Gastroesophageal sphincter (tissue), 4 donors: ENCODE measurements at regions not wholly inside any gene's neighbourhood (a gene's known extent, or its start where the extent isn't known, plus 50 kb on each side); places are given as distances from the start of the nearest gene placed in this dataset.

Source experiments
- ATAC-seq: fragments of 150-250 bp; one replicate; pipeline ENCODE4 v1.9.1; 2016; ENCODE audit warnings: mild to moderate bottlenecking, moderate library complexity
- H3K27ac ChIP-seq, 4 donors: fragments of 200-600 bp; sonication (generic) in 3 of 4; 1 replicate in 3 of 4; 2 replicates in 1 of 4; pipeline ENCODE4 v1.5.1; 2016 to 2019
- H3K27me3 ChIP-seq: fragments of 200-600 bp; sonication (generic); one replicate; pipeline ENCODE4 v1.5.1; 2019
- H3K36me3 ChIP-seq, 2 donors: fragments of 200-600 bp; sonication (generic); one replicate each; pipeline ENCODE4 v1.5.1; 2019; ENCODE audit warnings: control low read depth in 1 of 2
- H3K4me1 ChIP-seq, 3 donors: fragments of 200-600 bp; sonication (generic); 1 replicate in 2 of 3; 2 replicates in 1 of 3; pipeline ENCODE4 v1.5.1; 2016 to 2019; ENCODE audit warnings: control low read depth in 2 of 3
- H3K4me3 ChIP-seq, 2 donors: fragments of 200-600 bp; sonication (generic); one replicate each; pipeline ENCODE4 v1.5.1; 2019; ENCODE audit warnings: mild to moderate bottlenecking in 1 of 2, moderate library complexity in 1 of 2
- H3K9me3 ChIP-seq, 3 donors: fragments of 200-600 bp; sonication (generic); one replicate each; pipeline ENCODE4 v1.5.1; 2017 to 2019; ENCODE audit warnings: control low read depth in 2 of 3
- CTCF ChIP-seq, 4 experiments: fragments of 200-600 bp in 2 of 4; fragments of 450-650 bp in 2 of 4; sonication (generic) in 1 of 4; IDR thresholded peaks; one replicate each; pipeline ENCODE4 v1.5.1; 2017 to 2019; ENCODE audit warnings: antibody characterized with exemption in 4 of 4, mild to moderate bottlenecking in 2 of 4, moderate library complexity in 2 of 4
- EP300 ChIP-seq: sonication (generic); formaldehyde crosslinking; IDR thresholded peaks from one replicate; pipeline ENCODE4 v1.6.1; 2017; ENCODE audit warnings: antibody characterized with exemption, mild to moderate bottlenecking
- POLR2A ChIP-seq, 2 donors: fragments of 450-650 bp; IDR thresholded peaks; one replicate each; pipeline ENCODE4 v1.6.1; 2017; ENCODE audit warnings: antibody characterized with exemption in 2 of 2, mild to moderate bottlenecking in 2 of 2, moderate library complexity in 1 of 2
- POLR2AphosphoS5 ChIP-seq: sonication (generic); formaldehyde crosslinking; IDR thresholded peaks from one replicate; pipeline ENCODE4 v1.6.1; 2017; ENCODE audit warnings: antibody characterized with exemption
- WGBS, 2 donors: methylation state at CpG; one replicate each; pipeline ENCODE4 v1.1.5; 2018; ENCODE audit warnings: low coverage in 1 of 2; 5-methylcytosine and 5-hydroxymethylcytosine counted together

DNA sequence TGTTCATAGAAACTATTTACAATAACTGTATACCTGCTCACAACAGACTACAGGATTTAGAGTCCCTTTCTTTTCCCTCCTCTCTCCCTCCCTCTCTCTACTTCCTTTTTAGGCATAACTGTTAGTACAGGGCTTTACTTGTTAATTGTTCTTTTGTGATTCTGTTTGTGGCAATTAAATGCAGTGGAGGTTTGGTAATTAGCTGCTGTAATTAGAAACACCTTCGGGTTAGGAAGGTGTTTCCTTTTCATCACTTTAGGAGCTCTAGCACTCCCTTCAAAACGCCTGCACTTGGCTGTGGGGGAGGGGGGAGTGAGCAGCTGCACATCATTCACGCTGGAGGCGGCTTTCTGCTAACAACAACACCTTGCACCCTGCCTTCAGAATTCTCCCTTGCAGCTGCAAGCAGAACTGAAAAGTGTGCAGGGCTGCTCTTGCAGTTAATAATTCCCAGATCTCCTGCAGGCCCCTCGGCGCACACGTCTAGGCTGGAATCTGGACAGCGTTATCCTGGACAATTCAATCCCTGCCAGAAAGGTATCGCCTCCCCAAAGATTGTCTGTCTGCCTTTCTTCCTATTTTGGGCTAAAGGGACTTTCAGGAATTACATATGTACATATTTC lies 242.6 kb upstream of the RGMA start:
- 14 to 51% methylated on average over 3 to 5 of the region's 9 CpGs for WGBS, 2 donors
- ATAC-seq: no peak

DNA sequence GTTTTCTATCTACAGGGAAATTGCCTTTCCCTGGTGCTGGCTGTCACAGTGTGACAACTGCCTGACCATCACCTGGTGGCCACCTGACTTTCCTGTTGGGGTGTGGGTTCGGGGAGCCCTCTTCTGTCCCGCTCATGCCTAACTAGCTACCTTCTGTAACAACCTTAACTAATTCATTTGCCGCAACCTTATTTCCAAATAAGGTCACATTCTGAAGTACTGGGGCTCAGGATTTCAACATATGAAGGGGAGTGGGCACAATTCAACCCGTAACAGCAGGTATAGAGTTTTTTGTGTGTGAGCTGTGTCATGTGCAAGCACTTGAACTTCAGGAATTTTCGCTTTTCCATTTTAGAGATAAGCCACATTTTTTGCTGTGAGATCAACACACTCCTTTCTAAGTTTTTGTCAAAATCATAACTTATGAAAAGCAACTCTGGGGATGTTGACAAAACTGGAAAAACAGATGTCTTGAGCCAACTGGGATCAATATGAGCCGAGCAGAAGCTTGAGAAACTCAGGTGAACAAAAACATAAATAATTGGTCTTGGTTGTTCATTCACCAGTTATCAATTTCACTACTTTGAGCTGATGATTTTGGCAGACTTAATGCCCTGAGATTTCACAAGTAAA lies 242.0 kb upstream of the RGMA start:
- peaks cover 6% of the 10 kb centered on the region for H3K27me3 ChIP-seq
- no peaks in the 10 kb centered on the region for H3K9me3 ChIP-seq
- no peak overlapping the region for H3K27ac ChIP-seq
- no peak overlapping the region for H3K4me3 ChIP-seq
- H3K4me1 ChIP-seq: peaks cover 0 to 17% (median 0%) of the 10 kb centered on the region in 3 donors
- TF ChIP-seq POLR2A (IDR thresholded peaks at IDR 0.05): no peak
- TF ChIP-seq EP300: no peak
- TF ChIP-seq POLR2AphosphoS5: no peak
- no peak for TF ChIP-seq CTCF (IDR thresholded peaks at IDR 0.05)
- no peaks in the 10 kb centered on the region for H3K36me3 ChIP-seq
- no peak for ATAC-seq
- 65 to 88% methylated on average over 4 to 6 of the region's 6 CpGs for WGBS, 2 donors

More for the DNA sequence above, 242.6 kb upstream of the RGMA start:
- Histone ChIP-seq H3K9me3 (no peaks in the 10 kb centered on the region), H3K4me3 (no peak overlapping the region), H3K36me3 (no peaks in the 10 kb centered on the region), H3K27ac (no peak overlapping the region), H3K27me3 (peaks cover 6% of the 10 kb centered on the region), H3K4me1 (peaks cover 0 to 17% (median 0%) of the 10 kb centered on the region in 3 donors)
- no peak for TF ChIP-seq POLR2AphosphoS5
- TF ChIP-seq EP300: no peak
- TF ChIP-seq CTCF (IDR thresholded peaks at IDR 0.05): no peak
- no peak for TF ChIP-seq POLR2A (IDR thresholded peaks at IDR 0.05)

DNA sequence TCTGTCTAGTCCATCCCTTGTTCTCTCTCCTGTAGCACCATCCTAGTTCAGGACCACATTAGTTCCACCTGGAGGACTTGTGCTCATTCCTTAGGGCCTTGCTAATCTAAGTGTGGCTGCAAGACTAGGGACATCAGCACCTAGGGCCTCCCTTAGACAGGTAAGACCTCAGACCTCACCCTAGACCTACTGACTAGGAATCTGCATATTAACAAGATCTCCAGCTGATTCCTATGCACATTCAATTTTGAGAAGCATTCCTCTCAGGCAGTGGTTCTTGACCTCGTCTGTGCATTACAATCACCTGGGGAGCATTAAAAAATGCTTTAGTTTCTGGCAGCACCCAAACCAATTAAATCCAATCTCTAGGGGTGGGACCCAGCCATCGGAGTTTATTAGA lies 238.4 kb upstream of the RGMA start:
- TF ChIP-seq EP300: no peak
- no peak for TF ChIP-seq POLR2AphosphoS5
- TF ChIP-seq CTCF (IDR thresholded peaks at IDR 0.05): no peak
- TF ChIP-seq POLR2A (IDR thresholded peaks at IDR 0.05): no peak
- H3K36me3 ChIP-seq: no peaks in the 10 kb centered on the region
- H3K27ac ChIP-seq: no peak overlapping the region
- H3K4me3 ChIP-seq: no peak overlapping the region
- ATAC-seq: no peak
- no peaks in the 10 kb centered on the region for H3K9me3 ChIP-seq
- peaks cover 0 to 14% (median 0%) of the 10 kb centered on the region in 3 donors for H3K4me1 ChIP-seq
- 73 to 100% methylated on average over 1 to 2 of the region's 2 CpGs for WGBS, 2 donors
- no peaks in the 10 kb centered on the region for H3K27me3 ChIP-seq

DNA sequence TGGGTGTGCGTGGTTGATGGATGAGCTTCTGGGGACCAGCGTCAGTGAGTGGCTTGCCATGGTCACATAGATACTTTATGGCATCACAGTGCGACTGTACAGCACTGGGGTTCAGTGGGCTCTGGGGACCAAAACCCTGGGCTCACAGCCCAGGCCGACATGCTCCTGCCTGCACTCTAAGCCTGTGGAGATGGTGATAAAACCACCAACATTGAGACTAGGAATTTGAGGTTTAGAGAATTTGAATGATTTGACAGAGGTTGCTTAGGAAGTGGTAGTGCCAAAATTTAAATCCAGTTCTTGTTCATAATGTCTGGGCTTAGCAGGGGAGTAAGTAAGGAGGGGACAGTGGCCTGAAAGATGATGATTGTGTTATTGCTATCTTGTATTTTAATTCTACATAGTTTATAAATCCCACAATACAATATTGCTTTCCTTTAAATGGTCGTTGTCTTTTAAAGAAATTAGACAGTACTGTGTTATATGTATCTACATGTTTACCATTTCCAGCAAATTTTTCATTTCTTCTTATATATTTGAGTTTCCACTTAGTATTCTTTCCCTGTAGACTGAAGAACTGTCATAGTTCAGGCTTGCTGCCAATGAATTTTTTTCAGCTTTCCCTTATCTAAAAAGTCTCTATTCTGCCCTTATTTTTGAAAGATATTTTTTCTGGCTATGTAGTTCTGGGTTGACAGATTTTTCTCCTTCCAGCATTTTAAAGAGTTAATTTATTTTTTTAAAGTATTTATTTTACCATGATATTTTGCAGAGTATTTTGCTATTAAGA lies 235.4 kb upstream of the RGMA start:
- TF ChIP-seq CTCF (IDR thresholded peaks at IDR 0.05) (no peak), POLR2AphosphoS5 (no peak), POLR2A (IDR thresholded peaks at IDR 0.05) (no peak), EP300 (no peak)
- Histone ChIP-seq H3K27me3 (no peaks in the 10 kb centered on the region), H3K9me3 (no peaks in the 10 kb centered on the region), H3K36me3 (no peaks in the 10 kb centered on the region), H3K27ac (no peak overlapping the region), H3K4me1 (no peaks in the 10 kb centered on the region), H3K4me3 (no peak overlapping the region)
- ATAC-seq: no peak
- 28 to 73% methylated on average over 1 of the region's 5 CpGs for whole genome bisulfite sequencing, 2 donors
